ENCODE measurements at regions not wholly inside any gene's neighbourhood (a gene's known extent, or its start where the extent isn't known, plus 50 kb on each side); places are given as distances from the start of the nearest gene placed in this dataset.
"Not testable (repeated sequence)": the region's sequence is repeated elsewhere in the genome, so short reads cannot be mapped to it uniquely, and the experiment has no call there.

DNA sequence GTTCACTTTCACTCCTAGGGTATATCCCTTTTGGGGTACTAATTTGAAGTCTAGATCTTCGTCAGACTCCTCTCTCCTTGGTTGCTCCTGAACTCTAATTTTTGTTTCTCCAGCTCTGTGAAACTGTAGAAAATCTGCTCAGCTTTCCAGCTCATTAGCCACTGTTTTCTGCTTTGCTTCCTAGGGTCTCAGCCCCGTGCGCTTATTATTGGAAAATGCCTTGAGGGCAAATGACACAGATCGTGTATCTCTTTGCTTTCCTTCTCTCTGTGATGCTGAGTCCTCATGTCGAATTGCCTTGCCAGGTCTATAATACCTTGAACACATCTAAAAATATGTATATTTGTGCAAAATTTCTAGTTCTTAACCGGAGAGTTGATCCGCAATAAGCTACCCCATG lies 731.1 kb downstream of the EDEM1 start (continued):
- TF ChIP-seq CREB5 (CRISPR knock-in tag; IDR thresholded peaks at IDR 0.05; ENCODE audit: low read depth) = no peak
- no peak for TF ChIP-seq TOX (CRISPR knock-in tag; IDR thresholded peaks at IDR 0.05; ENCODE audit: borderline replicate concordance)
- no peak for TF ChIP-seq ZNF8 (CRISPR knock-in tag; IDR thresholded peaks at IDR 0.05)

DNA sequence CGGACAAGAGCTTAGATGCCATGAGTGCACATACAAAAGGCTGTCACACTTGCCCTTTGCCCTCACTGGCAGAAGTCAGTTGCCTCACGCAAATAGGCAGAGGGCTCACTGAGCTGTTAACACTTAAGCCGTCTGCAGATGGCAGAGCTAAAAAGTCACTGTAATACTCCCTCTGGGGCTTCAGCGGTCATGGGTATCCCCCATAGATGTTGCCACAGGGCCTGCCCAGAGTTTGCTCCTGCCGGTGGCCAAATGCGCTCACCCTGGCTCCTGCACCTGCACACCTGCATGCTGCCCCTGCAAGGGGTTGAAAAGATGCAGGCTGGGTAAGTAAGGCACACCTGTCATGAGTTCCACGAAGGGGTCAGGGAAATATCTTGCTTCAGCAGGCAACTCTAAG lies 741.5 kb downstream of the EDEM1 start:
- TF ChIP-seq ZFP30 (CRISPR knock-in tag; IDR thresholded peaks at IDR 0.05) = no peak
- TF ChIP-seq, protein P1, sequence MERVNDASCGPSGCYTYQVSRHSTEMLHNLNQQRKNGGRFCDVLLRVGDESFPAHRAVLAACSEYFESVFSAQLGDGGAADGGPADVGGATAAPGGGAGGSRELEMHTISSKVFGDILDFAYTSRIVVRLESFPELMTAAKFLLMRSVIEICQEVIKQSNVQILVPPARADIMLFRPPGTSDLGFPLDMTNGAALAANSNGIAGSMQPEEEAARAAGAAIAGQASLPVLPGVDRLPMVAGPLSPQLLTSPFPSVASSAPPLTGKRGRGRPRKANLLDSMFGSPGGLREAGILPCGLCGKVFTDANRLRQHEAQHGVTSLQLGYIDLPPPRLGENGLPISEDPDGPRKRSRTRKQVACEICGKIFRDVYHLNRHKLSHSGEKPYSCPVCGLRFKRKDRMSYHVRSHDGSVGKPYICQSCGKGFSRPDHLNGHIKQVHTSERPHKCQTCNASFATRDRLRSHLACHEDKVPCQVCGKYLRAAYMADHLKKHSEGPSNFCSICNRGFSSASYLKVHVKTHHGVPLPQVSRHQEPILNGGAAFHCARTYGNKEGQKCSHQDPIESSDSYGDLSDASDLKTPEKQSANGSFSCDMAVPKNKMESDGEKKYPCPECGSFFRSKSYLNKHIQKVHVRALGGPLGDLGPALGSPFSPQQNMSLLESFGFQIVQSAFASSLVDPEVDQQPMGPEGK (CRISPR knock-in tag; IDR thresholded peaks at IDR 0.05; ENCODE audit: borderline replicate concordance) = no peak
- TF ChIP-seq SNAI2 (CRISPR knock-in tag; IDR thresholded peaks at IDR 0.05) = no peak
- no peak for TF ChIP-seq TOX (CRISPR knock-in tag; IDR thresholded peaks at IDR 0.05; ENCODE audit: borderline replicate concordance)
- TF ChIP-seq, protein P2, sequence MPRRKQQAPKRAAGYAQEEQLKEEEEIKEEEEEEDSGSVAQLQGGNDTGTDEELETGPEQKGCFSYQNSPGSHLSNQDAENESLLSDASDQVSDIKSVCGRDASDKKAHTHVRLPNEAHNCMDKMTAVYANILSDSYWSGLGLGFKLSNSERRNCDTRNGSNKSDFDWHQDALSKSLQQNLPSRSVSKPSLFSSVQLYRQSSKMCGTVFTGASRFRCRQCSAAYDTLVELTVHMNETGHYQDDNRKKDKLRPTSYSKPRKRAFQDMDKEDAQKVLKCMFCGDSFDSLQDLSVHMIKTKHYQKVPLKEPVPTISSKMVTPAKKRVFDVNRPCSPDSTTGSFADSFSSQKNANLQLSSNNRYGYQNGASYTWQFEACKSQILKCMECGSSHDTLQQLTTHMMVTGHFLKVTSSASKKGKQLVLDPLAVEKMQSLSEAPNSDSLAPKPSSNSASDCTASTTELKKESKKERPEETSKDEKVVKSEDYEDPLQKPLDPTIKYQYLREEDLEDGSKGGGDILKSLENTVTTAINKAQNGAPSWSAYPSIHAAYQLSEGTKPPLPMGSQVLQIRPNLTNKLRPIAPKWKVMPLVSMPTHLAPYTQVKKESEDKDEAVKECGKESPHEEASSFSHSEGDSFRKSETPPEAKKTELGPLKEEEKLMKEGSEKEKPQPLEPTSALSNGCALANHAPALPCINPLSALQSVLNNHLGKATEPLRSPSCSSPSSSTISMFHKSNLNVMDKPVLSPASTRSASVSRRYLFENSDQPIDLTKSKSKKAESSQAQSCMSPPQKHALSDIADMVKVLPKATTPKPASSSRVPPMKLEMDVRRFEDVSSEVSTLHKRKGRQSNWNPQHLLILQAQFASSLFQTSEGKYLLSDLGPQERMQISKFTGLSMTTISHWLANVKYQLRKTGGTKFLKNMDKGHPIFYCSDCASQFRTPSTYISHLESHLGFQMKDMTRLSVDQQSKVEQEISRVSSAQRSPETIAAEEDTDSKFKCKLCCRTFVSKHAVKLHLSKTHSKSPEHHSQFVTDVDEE (CRISPR knock-in tag; IDR thresholded peaks at IDR 0.05) = no peak
- TF ChIP-seq GLIS3 (CRISPR knock-in tag; IDR thresholded peaks at IDR 0.05) = no peak
- no peak for TF ChIP-seq ZFP3 (CRISPR knock-in tag; IDR thresholded peaks at IDR 0.05)
- no peak for TF ChIP-seq ISL1 (CRISPR knock-in tag; IDR thresholded peaks at IDR 0.05)

GRCh38 chr3:5944061-5944460 lies 756.6 kb downstream of the EDEM1 start:
- ATAC-seq = not testable (repeated sequence)

More for the DNA sequence above, 741.5 kb downstream of the EDEM1 start:
- ATAC-seq = no peak

DNA sequence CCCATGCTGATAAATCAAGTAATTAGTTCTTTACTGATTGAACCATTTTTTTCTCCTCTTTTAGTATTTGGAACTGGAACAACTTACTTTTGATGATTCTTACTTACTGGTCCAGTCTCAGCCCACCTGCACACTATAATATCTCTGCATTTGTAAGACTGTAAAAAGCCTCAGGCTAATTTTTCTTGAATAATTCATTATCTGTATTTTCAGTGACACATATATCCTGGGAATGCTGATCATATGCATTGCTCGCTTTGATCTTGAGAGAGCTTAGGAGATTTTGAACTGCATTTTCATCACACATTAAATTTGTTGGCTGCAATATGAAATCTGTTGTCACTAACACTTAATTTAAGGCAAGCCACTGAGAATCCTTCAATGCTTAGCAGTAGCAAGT lies 760.6 kb downstream of the EDEM1 start:
- no peak for TF ChIP-seq SNAI2 (CRISPR knock-in tag; IDR thresholded peaks at IDR 0.05)
- TF ChIP-seq ISL1 (CRISPR knock-in tag; IDR thresholded peaks at IDR 0.05) = no peak
- TF ChIP-seq OSR1 (CRISPR knock-in tag; IDR thresholded peaks at IDR 0.05) = no peak
- TF ChIP-seq, protein P2 (CRISPR knock-in tag; IDR thresholded peaks at IDR 0.05) = no peak
- no peak for TF ChIP-seq BACH2 (CRISPR knock-in tag; IDR thresholded peaks at IDR 0.05; ENCODE audit: borderline replicate concordance)
- no peak for TF ChIP-seq ZFP30 (CRISPR knock-in tag; IDR thresholded peaks at IDR 0.05)
- TF ChIP-seq TOX (CRISPR knock-in tag; IDR thresholded peaks at IDR 0.05; ENCODE audit: borderline replicate concordance) = no peak
- TF ChIP-seq, protein P3, sequence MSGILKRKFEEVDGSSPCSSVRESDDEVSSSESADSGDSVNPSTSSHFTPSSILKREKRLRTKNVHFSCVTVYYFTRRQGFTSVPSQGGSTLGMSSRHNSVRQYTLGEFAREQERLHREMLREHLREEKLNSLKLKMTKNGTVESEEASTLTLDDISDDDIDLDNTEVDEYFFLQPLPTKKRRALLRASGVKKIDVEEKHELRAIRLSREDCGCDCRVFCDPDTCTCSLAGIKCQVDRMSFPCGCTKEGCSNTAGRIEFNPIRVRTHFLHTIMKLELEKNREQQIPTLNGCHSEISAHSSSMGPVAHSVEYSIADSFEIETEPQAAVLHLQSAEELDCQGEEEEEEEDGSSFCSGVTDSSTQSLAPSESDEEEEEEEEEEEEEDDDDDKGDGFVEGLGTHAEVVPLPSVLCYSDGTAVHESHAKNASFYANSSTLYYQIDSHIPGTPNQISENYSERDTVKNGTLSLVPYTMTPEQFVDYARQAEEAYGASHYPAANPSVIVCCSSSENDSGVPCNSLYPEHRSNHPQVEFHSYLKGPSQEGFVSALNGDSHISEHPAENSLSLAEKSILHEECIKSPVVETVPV (CRISPR knock-in tag; IDR thresholded peaks at IDR 0.05) = no peak
- TF ChIP-seq, protein P4, sequence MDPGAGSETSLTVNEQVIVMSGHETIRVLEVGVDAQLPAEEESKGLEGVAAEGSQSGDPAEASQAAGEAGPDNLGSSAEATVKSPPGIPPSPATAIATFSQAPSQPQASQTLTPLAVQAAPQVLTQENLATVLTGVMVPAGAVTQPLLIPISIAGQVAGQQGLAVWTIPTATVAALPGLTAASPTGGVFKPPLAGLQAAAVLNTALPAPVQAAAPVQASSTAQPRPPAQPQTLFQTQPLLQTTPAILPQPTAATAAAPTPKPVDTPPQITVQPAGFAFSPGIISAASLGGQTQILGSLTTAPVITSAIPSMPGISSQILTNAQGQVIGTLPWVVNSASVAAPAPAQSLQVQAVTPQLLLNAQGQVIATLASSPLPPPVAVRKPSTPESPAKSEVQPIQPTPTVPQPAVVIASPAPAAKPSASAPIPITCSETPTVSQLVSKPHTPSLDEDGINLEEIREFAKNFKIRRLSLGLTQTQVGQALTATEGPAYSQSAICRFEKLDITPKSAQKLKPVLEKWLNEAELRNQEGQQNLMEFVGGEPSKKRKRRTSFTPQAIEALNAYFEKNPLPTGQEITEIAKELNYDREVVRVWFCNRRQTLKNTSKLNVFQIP (CRISPR knock-in tag; IDR thresholded peaks at IDR 0.05; ENCODE audit: borderline replicate concordance, low read depth) = no peak
- no peak for TF ChIP-seq ZNF565 (CRISPR knock-in tag; conservative IDR thresholded peaks at IDR 0.05; ENCODE audit: low read depth)
- TF ChIP-seq ARNTL (CRISPR knock-in tag; IDR thresholded peaks at IDR 0.05; ENCODE audit: borderline replicate concordance, low read depth) = no peak
- no peak for TF ChIP-seq CSDC2 (CRISPR knock-in tag; IDR thresholded peaks at IDR 0.05)
- TF ChIP-seq, protein P1 (CRISPR knock-in tag; IDR thresholded peaks at IDR 0.05; ENCODE audit: borderline replicate concordance) = no peak
- no peak for ATAC-seq
